H9 (cell line): ENCODE measurements at regions not wholly inside any gene's neighbourhood (a gene's known extent, or its start where the extent isn't known, plus 50 kb on each side); places are given as distances from the start of the nearest gene placed in this dataset.

Source experiments
- DNase-seq: peaks from one replicate; pipeline ENCODE4 v3.0.0-alpha.2; 2017
- H2AFZ ChIP-seq: one replicate; pipeline ENCODE4 v1.6.1; 2013; ENCODE audit warnings: mild to moderate bottlenecking, low read length, control low read depth, moderate library complexity
- H2AK5ac ChIP-seq: 2 replicates; pipeline ENCODE4 v1.6.1; 2013; ENCODE audit warnings: low read length, control low read depth, mixed read lengths; ENCODE audit not compliant: insufficient read length
- H2BK120ac ChIP-seq: one replicate; pipeline ENCODE4 v1.6.1; 2013; ENCODE audit warnings: low read depth, mild to moderate bottlenecking, low read length, control low read depth, inconsistent platforms; ENCODE audit not compliant: poor library complexity, severe bottlenecking
- H2BK12ac ChIP-seq: 2 replicates; pipeline ENCODE4 v1.6.1; 2013; ENCODE audit warnings: low read length, control low read depth, mixed read lengths, low read depth; ENCODE audit not compliant: insufficient read length
- H2BK15ac ChIP-seq: 2 replicates; pipeline ENCODE4 v1.6.1; 2013; ENCODE audit warnings: low read depth, low read length, control low read depth
- H2BK20ac ChIP-seq: one replicate; pipeline ENCODE4 v1.6.1; 2013; ENCODE audit warnings: low read depth, mild to moderate bottlenecking, low read length, control low read depth, inconsistent platforms; ENCODE audit not compliant: poor library complexity, severe bottlenecking
- H2BK5ac ChIP-seq: 2 replicates; pipeline ENCODE4 v1.6.1; 2013; ENCODE audit warnings: low read length, control low read depth, mixed read lengths; ENCODE audit not compliant: insufficient read length
- H3K14ac ChIP-seq: 2 replicates; pipeline ENCODE4 v1.6.1; 2013; ENCODE audit warnings: low read length, control low read depth; ENCODE audit not compliant: insufficient read depth
- H3K18ac ChIP-seq: 2 replicates; pipeline ENCODE4 v1.6.1; 2013; ENCODE audit warnings: low read depth, mild to moderate bottlenecking, mixed read lengths, low read length, control low read depth; ENCODE audit not compliant: insufficient read length
- H3K23ac ChIP-seq: 2 replicates; pipeline ENCODE4 v1.6.1; 2013; ENCODE audit warnings: low read length, control low read depth, mixed read lengths, low read depth; ENCODE audit not compliant: insufficient read length
- H3K23me2 ChIP-seq: 2 replicates; pipeline ENCODE4 v1.6.1; 2013; ENCODE audit warnings: low read depth, mild to moderate bottlenecking, mixed read lengths, low read length, control low read depth; ENCODE audit not compliant: insufficient read length, poor library complexity, severe bottlenecking
- H3K27ac ChIP-seq: 2 replicates; pipeline ENCODE4 v1.5.1; 2013; ENCODE audit warnings: low read length, control low read depth, mixed read lengths, low read depth; ENCODE audit not compliant: insufficient read length
- H3K27me3 ChIP-seq: 2 replicates; pipeline ENCODE4 v1.6.1; 2013; ENCODE audit warnings: low read length, control low read depth, inconsistent platforms; ENCODE audit not compliant: insufficient read depth
- H3K4ac ChIP-seq: 2 replicates; pipeline ENCODE4 v1.6.1; 2013; ENCODE audit warnings: low read depth, mild to moderate bottlenecking, control low read depth, inconsistent platforms, low read length, moderate library complexity
- H3K4me1 ChIP-seq: 2 replicates; pipeline ENCODE4 v1.6.1; 2013; ENCODE audit warnings: low read length, control low read depth, inconsistent platforms; ENCODE audit not compliant: insufficient read depth
- H3K4me2 ChIP-seq: 2 replicates; pipeline ENCODE4 v1.6.1; 2013; ENCODE audit warnings: low read length, control low read depth, mixed read lengths; ENCODE audit not compliant: insufficient read length, insufficient read depth
- H3K56ac ChIP-seq: 2 replicates; pipeline ENCODE4 v1.6.1; 2013; ENCODE audit warnings: low read depth, mild to moderate bottlenecking, mixed read lengths, low read length, control low read depth; ENCODE audit not compliant: insufficient read length
- H3K79me1 ChIP-seq: 2 replicates; pipeline ENCODE4 v1.6.1; 2013; ENCODE audit warnings: low read depth, mild to moderate bottlenecking, moderate library complexity, low read length, control low read depth, inconsistent platforms; ENCODE audit not compliant: insufficient read depth, poor library complexity, severe bottlenecking
- H3K79me2 ChIP-seq: 2 replicates; pipeline ENCODE4 v1.6.1; 2013; ENCODE audit warnings: low read length, control low read depth, inconsistent platforms; ENCODE audit not compliant: insufficient read depth
- H3K9ac ChIP-seq: 2 replicates; pipeline ENCODE4 v1.6.1; 2013; ENCODE audit warnings: low read length, control low read depth, mixed read lengths; ENCODE audit not compliant: insufficient read length; ENCODE audit errors: extremely low read depth
- H3K9me3 ChIP-seq: one replicate; pipeline ENCODE4 v1.6.1; 2013; ENCODE audit warnings: low read depth, low read length, inconsistent platforms; ENCODE audit not compliant: control insufficient read depth
- H3T11ph ChIP-seq: one replicate; pipeline ENCODE4 v1.6.1; 2013; ENCODE audit warnings: mild to moderate bottlenecking, low read length, control low read depth, inconsistent platforms
- H4K20me1 ChIP-seq: one replicate; pipeline ENCODE4 v1.6.1; 2013; ENCODE audit not compliant: control insufficient read depth, insufficient read length, insufficient read depth
- H4K5ac ChIP-seq: 2 replicates; pipeline ENCODE4 v1.6.1; 2013; ENCODE audit warnings: low read depth, mild to moderate bottlenecking, mixed read lengths, low read length, control low read depth; ENCODE audit not compliant: insufficient read length
- H4K8ac ChIP-seq: replicated peaks from 2 replicates; pipeline ENCODE4 v1.6.1; 2013; ENCODE audit warnings: low read length, control low read depth, mixed read lengths, low read depth; ENCODE audit not compliant: insufficient read length
- H4K91ac ChIP-seq: 2 replicates; pipeline ENCODE4 v1.6.1; 2013; ENCODE audit warnings: low read depth, mild to moderate bottlenecking, moderate library complexity, mixed read lengths, low read length, control low read depth; ENCODE audit not compliant: insufficient read length
- H3K27ac Mint-ChIP-seq, 3 experiments: 2 replicates in 2 of 3; 3 replicates in 1 of 3; pipeline ENCODE4 v1.8.0; 2020 to 2021; ENCODE audit warnings: mixed read lengths in 3 of 3, mild to moderate bottlenecking in 1 of 3, moderate library complexity in 1 of 3
- H3K27me3 Mint-ChIP-seq: 2 replicates; pipeline ENCODE4 v1.8.0; 2021; ENCODE audit warnings: low read depth, mild to moderate bottlenecking, moderate library complexity, mixed read lengths
- H3K36me3 Mint-ChIP-seq, 3 experiments: 2 replicates in 2 of 3; 3 replicates in 1 of 3; pipeline ENCODE4 v1.8.0; 2020 to 2021; ENCODE audit warnings: low read depth in 3 of 3, mixed read lengths in 3 of 3; ENCODE audit not compliant: insufficient read depth in 1 of 3
- H3K4me1 Mint-ChIP-seq, 2 experiments: 2 replicates each; pipeline ENCODE4 v1.8.0; 2020; ENCODE audit warnings: mixed read lengths in 2 of 2
- H3K4me3 Mint-ChIP-seq, 2 experiments: 2 replicates in 1 of 2; 3 replicates in 1 of 2; pipeline ENCODE4 v1.8.0; 2020 to 2021; ENCODE audit warnings: mild to moderate bottlenecking in 2 of 2, mixed read lengths in 2 of 2, moderate library complexity in 1 of 2
- H3K9me3 Mint-ChIP-seq, 2 experiments: 2 replicates in 1 of 2; 3 replicates in 1 of 2; pipeline ENCODE4 v1.8.0; 2020; ENCODE audit warnings: mild to moderate bottlenecking in 2 of 2, mixed read lengths in 2 of 2, moderate library complexity in 1 of 2
- CTCF ChIP-seq: fragments of 200-600 bp; sonication (generic); conservative IDR thresholded peaks from 3 replicates; pipeline ENCODE4 v1.8.0; 2021; ENCODE audit warnings: antibody characterized with exemption, mild to moderate bottlenecking
- WGBS: extraction: QIAGEN DNeasy Blood & Tissue Kit; methylation state at CpG from one replicate; pipeline ENCODE4 v1.1.7; 2013; ENCODE audit warnings: missing lambda C conversion rate, low lambda C conversion rate, mixed read lengths; ENCODE audit not compliant: insufficient read length; ENCODE audit errors: extremely low coverage; 5-methylcytosine and 5-hydroxymethylcytosine counted together

- Mint-ChIP-seq H3K27me3 (no peaks in the 10 kb centered on the region), H3K27ac (no peak overlapping the region; a peak in 1 of 7 replicates), H3K4me3 (no peak overlapping the region), H3K4me1 (peaks cover 8% of the 10 kb centered on the region in 2 experiments), H3K9me3 (no peaks in the 10 kb centered on the region), H3K36me3 (no peaks in the 10 kb centered on the region)
- Histone ChIP-seq H3K79me2 (no peaks in the 10 kb centered on the region), H2BK20ac (no peak overlapping the region), H3K23me2 (no peaks in the 10 kb centered on the region), H3K4me2 (no peak overlapping the region), H4K8ac (no peak overlapping the region), H3K18ac (no peak overlapping the region), H3K4ac (no peak overlapping the region), H3K14ac (no peak overlapping the region), H3K79me1 (no peaks in the 10 kb centered on the region), H3K23ac (no peak overlapping the region), H3K27ac (no peak overlapping the region), H3K9ac (no peak overlapping the region), H3T11ph (no peak overlapping the region), H3K27me3 (no peaks in the 10 kb centered on the region; the same call in 1 of the 2 replicates), H4K20me1 (no peaks in the 10 kb centered on the region), H2BK12ac (no peak overlapping the region), H2BK15ac (no peak overlapping the region), H3K9me3 (no peaks in the 10 kb centered on the region), H4K91ac (no peak overlapping the region), H2BK120ac (no peak overlapping the region), H2BK5ac (no peak overlapping the region), H3K4me1 (no peaks in the 10 kb centered on the region; the same call in 1 of the 2 replicates), H2AFZ (no peak overlapping the region), H2AK5ac (no peak overlapping the region), H3K56ac (no peak overlapping the region), H4K5ac (peak overlapping the region; percentile 16)
- no CpG with 5 or more reads among the region's 3 CpGs for WGBS
- TF ChIP-seq CTCF = no peak
- DNase-seq = no peak
These were observed 752.4 kb upstream of the SLC8A1 start for GRCh38 chr2:41204315-41204714.
